Activated naive CD8-positive, alpha-beta T cell (primary cell): ENCODE measurements at regions not wholly inside any gene's neighbourhood (a gene's known extent, or its start where the extent isn't known, plus 50 kb on each side); places are given as distances from the start of the nearest gene placed in this dataset.
"Not testable (repeated sequence)": the region's sequence is repeated elsewhere in the genome, so short reads cannot be mapped to it uniquely, and the experiment has no call there.

Experiments
- H3K27ac Mint-ChIP-seq: one replicate; pipeline ENCODE4 v1.8.0; 2021; ENCODE audit warnings: mixed read lengths
- H3K27me3 Mint-ChIP-seq: one replicate; pipeline ENCODE4 v1.8.0; 2021; ENCODE audit warnings: mixed read lengths
- H3K36me3 Mint-ChIP-seq: one replicate; pipeline ENCODE4 v1.8.0; 2021; ENCODE audit warnings: mixed read lengths
- H3K4me1 Mint-ChIP-seq: one replicate; pipeline ENCODE4 v1.8.0; 2021; ENCODE audit warnings: low read depth, mixed read lengths
- H3K4me3 Mint-ChIP-seq: one replicate; pipeline ENCODE4 v1.8.0; 2021; ENCODE audit warnings: mild to moderate bottlenecking, mixed read lengths
- H3K9me3 Mint-ChIP-seq: one replicate; pipeline ENCODE4 v1.8.0; 2021; ENCODE audit warnings: low read depth, mixed read lengths

- H3K36me3 Mint-ChIP-seq, result no peaks in the 10 kb centered on the region
Measured at GRCh38 chr6:103153016-103153415, 1706.7 kb downstream of the HACE1 start.

GRCh38 chr6:103142902-103143301 is 1716.8 kb downstream of the HACE1 start:
- H3K27ac Mint-ChIP-seq, result no peak overlapping the region
- no peaks in the 10 kb centered on the region for H3K27me3 Mint-ChIP-seq
- H3K36me3 Mint-ChIP-seq, result no peaks in the 10 kb centered on the region
- H3K4me3 Mint-ChIP-seq, result no peak overlapping the region
- no peaks in the 10 kb centered on the region for H3K4me1 Mint-ChIP-seq
- no peaks in the 10 kb centered on the region for H3K9me3 Mint-ChIP-seq

More at GRCh38 chr6:103153016-103153415, 1706.7 kb downstream of the HACE1 start:
- no peak overlapping the region for H3K4me3 Mint-ChIP-seq
- no peaks in the 10 kb centered on the region for H3K4me1 Mint-ChIP-seq
- no peaks in the 10 kb centered on the region for H3K27me3 Mint-ChIP-seq
- H3K9me3 Mint-ChIP-seq, result no peaks in the 10 kb centered on the region
- H3K27ac Mint-ChIP-seq, result no peak overlapping the region

GRCh38 chr6:103140308-103141027 is 1719.3 kb downstream of the HACE1 start:
- Mint-ChIP-seq H3K9me3 (no peaks in the 10 kb centered on the region), H3K4me1 (no peaks in the 10 kb centered on the region), H3K27me3 (no peaks in the 10 kb centered on the region), H3K27ac (no peak overlapping the region), H3K4me3 (no peak overlapping the region), H3K36me3 (no peaks in the 10 kb centered on the region)

- Mint-ChIP-seq H3K9me3 (no peaks in the 10 kb centered on the region), H3K4me1 (no peaks in the 10 kb centered on the region), H3K4me3 (no peak overlapping the region), H3K27me3 (no peaks in the 10 kb centered on the region), H3K27ac (no peak overlapping the region), H3K36me3 (no peaks in the 10 kb centered on the region)
Measured at GRCh38 chr6:103139377-103139776, 1720.3 kb downstream of the HACE1 start.

- no peaks in the 10 kb centered on the region for H3K27me3 Mint-ChIP-seq
- H3K4me3 Mint-ChIP-seq, result no peak overlapping the region
- peaks cover 7% of the 10 kb centered on the region for H3K9me3 Mint-ChIP-seq
- no peaks in the 10 kb centered on the region for H3K4me1 Mint-ChIP-seq
- no peak overlapping the region for H3K27ac Mint-ChIP-seq
- no peaks in the 10 kb centered on the region for H3K36me3 Mint-ChIP-seq
Measured at GRCh38 chr6:103124471-103124870, 1731.0 kb downstream of the GRIK2 start.

- Mint-ChIP-seq H3K4me1 (no peaks in the 10 kb centered on the region), H3K27ac (no peak overlapping the region), H3K9me3 (peaks cover 7% of the 10 kb centered on the region)
Measured at GRCh38 chr6:103122766-103123601, 1729.5 kb downstream of the GRIK2 start.

GRCh38 chr6:103119056-103119455 is 1725.5 kb downstream of the GRIK2 start:
- Mint-ChIP-seq H3K4me1 (no peaks in the 10 kb centered on the region), H3K27ac (no peak overlapping the region), H3K36me3 (no peaks in the 10 kb centered on the region), H3K27me3 (no peaks in the 10 kb centered on the region), H3K9me3 (peaks cover 7% of the 10 kb centered on the region), H3K4me3 (no peak overlapping the region)

More at GRCh38 chr6:103122766-103123601, 1729.5 kb downstream of the GRIK2 start:
- Mint-ChIP-seq H3K27me3 (no peaks in the 10 kb centered on the region), H3K4me3 (no peak overlapping the region), H3K36me3 (no peaks in the 10 kb centered on the region)

GRCh38 chr6:103114582-103114981 is 1721.1 kb downstream of the GRIK2 start:
- no peak overlapping the region for H3K27ac Mint-ChIP-seq
- H3K4me3 Mint-ChIP-seq, result no peak overlapping the region
- no peaks in the 10 kb centered on the region for H3K4me1 Mint-ChIP-seq
- H3K9me3 Mint-ChIP-seq, result peaks cover 8% of the 10 kb centered on the region
- no peaks in the 10 kb centered on the region for H3K36me3 Mint-ChIP-seq
- H3K27me3 Mint-ChIP-seq, result no peaks in the 10 kb centered on the region

GRCh38 chr6:103113416-103113815 is 1719.9 kb downstream of the GRIK2 start:
- Mint-ChIP-seq H3K9me3 (peaks cover 8% of the 10 kb centered on the region), H3K27ac (no peak overlapping the region), H3K4me1 (no peaks in the 10 kb centered on the region), H3K4me3 (no peak overlapping the region), H3K27me3 (no peaks in the 10 kb centered on the region), H3K36me3 (no peaks in the 10 kb centered on the region)

- H3K36me3 Mint-ChIP-seq, result no peaks in the 10 kb centered on the region
- H3K9me3 Mint-ChIP-seq, result peaks cover 4% of the 10 kb centered on the region
- H3K27me3 Mint-ChIP-seq, result no peaks in the 10 kb centered on the region
- H3K4me3 Mint-ChIP-seq, result no peak overlapping the region
- no peak overlapping the region for H3K27ac Mint-ChIP-seq
- H3K4me1 Mint-ChIP-seq, result no peaks in the 10 kb centered on the region
Measured at GRCh38 chr6:103107985-103108384, 1714.5 kb downstream of the GRIK2 start.

- Mint-ChIP-seq H3K27me3 (no peaks in the 10 kb centered on the region), H3K9me3 (peaks cover under 1% of the 10 kb centered on the region), H3K4me1 (no peaks in the 10 kb centered on the region), H3K4me3 (no peak overlapping the region), H3K36me3 (no peaks in the 10 kb centered on the region), H3K27ac (no peak overlapping the region)
Measured at GRCh38 chr6:103105686-103106085, 1712.2 kb downstream of the GRIK2 start.

GRCh38 chr6:103101267-103101666 is 1707.8 kb downstream of the GRIK2 start:
- H3K9me3 Mint-ChIP-seq, result peaks cover 9% of the 10 kb centered on the region
- H3K36me3 Mint-ChIP-seq, result no peaks in the 10 kb centered on the region
- no peaks in the 10 kb centered on the region for H3K27me3 Mint-ChIP-seq
- H3K4me3 Mint-ChIP-seq, result no peak overlapping the region
- H3K27ac Mint-ChIP-seq, result no peak overlapping the region
- H3K4me1 Mint-ChIP-seq, result no peaks in the 10 kb centered on the region

GRCh38 chr6:103092414-103092813 is 1698.9 kb downstream of the GRIK2 start:
- not testable (repeated sequence) for H3K27ac Mint-ChIP-seq, H3K27me3 Mint-ChIP-seq, H3K36me3 Mint-ChIP-seq, H3K4me1 Mint-ChIP-seq, H3K4me3 Mint-ChIP-seq
- peaks cover 13% of the 10 kb centered on the region for H3K9me3 Mint-ChIP-seq

- Mint-ChIP-seq H3K27me3 (no peaks in the 10 kb centered on the region), H3K9me3 (no peaks in the 10 kb centered on the region), H3K27ac (no peak overlapping the region), H3K4me1 (no peaks in the 10 kb centered on the region), H3K4me3 (no peak overlapping the region), H3K36me3 (no peaks in the 10 kb centered on the region)
Measured at GRCh38 chr6:103085801-103086200, 1692.3 kb downstream of the GRIK2 start.

- Mint-ChIP-seq H3K4me3 (no peak overlapping the region), H3K9me3 (peaks cover 5% of the 10 kb centered on the region), H3K4me1 (no peaks in the 10 kb centered on the region), H3K36me3 (no peaks in the 10 kb centered on the region), H3K27ac (no peak overlapping the region), H3K27me3 (no peaks in the 10 kb centered on the region)
Measured at GRCh38 chr6:103081876-103082630, 1688.5 kb downstream of the GRIK2 start.
